ENCODE measurements at regions not wholly inside any gene's neighbourhood (a gene's known extent, or its start where the extent isn't known, plus 50 kb on each side); places are given as distances from the start of the nearest gene placed in this dataset.

DNA sequence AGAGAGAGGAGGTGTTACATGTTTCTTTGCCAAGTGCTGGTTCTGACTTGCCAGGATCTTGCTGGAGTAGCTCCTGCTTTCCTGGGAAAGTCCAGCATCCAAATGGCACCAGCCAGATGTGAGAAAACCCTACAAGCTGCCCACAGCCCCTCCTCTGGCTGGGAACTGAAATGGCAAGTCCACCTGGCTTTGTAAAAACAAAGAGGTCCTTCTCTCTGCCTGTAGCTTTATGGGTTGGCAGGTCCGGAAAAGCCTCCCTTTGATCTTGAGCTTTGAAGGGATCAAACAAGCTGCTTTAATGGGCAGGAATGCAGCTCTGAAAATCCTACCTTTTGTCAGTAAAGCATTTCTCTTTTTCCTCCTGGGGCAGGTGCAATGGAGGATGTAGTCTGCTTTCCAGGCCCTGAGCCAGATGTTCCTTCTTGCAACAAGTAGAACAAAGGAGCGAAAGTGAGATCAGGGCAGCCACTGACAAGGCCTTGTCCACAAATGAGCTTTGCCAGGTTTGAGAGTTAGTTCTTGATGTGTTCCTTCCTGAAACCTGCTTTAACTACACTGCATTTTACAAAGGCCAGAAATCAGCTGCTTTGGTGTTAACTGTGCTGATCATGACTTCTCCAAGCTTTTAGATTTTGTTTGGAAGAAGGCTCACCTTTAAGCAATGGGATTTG lies 456.7 kb downstream of the ZNF608 start:
- no TSS peak for BruUV-seq (replicated peaks)
- peak overlapping the region; percentile 42 for H3K27ac ChIP-seq (ENCODE audit: extremely low read length, insufficient read depth, low read length)
- TF ChIP-seq, protein P1, sequence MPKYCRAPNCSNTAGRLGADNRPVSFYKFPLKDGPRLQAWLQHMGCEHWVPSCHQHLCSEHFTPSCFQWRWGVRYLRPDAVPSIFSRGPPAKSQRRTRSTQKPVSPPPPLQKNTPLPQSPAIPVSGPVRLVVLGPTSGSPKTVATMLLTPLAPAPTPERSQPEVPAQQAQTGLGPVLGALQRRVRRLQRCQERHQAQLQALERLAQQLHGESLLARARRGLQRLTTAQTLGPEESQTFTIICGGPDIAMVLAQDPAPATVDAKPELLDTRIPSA (CRISPR knock-in tag; IDR thresholded peaks at IDR 0.05; ENCODE audit: borderline replicate concordance), result no peak
- TF ChIP-seq, protein P2, sequence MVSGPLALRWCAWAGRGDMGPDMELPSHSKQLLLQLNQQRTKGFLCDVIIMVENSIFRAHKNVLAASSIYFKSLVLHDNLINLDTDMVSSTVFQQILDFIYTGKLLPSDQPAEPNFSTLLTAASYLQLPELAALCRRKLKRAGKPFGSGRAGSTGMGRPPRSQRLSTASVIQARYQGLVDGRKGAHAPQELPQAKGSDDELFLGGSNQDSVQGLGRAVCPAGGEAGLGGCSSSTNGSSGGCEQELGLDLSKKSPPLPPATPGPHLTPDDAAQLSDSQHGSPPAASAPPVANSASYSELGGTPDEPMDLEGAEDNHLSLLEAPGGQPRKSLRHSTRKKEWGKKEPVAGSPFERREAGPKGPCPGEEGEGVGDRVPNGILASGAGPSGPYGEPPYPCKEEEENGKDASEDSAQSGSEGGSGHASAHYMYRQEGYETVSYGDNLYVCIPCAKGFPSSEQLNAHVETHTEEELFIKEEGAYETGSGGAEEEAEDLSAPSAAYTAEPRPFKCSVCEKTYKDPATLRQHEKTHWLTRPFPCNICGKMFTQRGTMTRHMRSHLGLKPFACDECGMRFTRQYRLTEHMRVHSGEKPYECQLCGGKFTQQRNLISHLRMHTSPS (CRISPR knock-in tag; IDR thresholded peaks at IDR 0.05; ENCODE audit: low read depth), result no peak
- TF ChIP-seq, protein P3, sequence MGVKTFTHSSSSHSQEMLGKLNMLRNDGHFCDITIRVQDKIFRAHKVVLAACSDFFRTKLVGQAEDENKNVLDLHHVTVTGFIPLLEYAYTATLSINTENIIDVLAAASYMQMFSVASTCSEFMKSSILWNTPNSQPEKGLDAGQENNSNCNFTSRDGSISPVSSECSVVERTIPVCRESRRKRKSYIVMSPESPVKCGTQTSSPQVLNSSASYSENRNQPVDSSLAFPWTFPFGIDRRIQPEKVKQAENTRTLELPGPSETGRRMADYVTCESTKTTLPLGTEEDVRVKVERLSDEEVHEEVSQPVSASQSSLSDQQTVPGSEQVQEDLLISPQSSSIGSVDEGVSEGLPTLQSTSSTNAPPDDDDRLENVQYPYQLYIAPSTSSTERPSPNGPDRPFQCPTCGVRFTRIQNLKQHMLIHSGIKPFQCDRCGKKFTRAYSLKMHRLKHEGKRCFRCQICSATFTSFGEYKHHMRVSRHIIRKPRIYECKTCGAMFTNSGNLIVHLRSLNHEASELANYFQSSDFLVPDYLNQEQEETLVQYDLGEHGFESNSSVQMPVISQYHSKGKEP (CRISPR knock-in tag; IDR thresholded peaks at IDR 0.05), result no peak
- TF ChIP-seq, protein P4, sequence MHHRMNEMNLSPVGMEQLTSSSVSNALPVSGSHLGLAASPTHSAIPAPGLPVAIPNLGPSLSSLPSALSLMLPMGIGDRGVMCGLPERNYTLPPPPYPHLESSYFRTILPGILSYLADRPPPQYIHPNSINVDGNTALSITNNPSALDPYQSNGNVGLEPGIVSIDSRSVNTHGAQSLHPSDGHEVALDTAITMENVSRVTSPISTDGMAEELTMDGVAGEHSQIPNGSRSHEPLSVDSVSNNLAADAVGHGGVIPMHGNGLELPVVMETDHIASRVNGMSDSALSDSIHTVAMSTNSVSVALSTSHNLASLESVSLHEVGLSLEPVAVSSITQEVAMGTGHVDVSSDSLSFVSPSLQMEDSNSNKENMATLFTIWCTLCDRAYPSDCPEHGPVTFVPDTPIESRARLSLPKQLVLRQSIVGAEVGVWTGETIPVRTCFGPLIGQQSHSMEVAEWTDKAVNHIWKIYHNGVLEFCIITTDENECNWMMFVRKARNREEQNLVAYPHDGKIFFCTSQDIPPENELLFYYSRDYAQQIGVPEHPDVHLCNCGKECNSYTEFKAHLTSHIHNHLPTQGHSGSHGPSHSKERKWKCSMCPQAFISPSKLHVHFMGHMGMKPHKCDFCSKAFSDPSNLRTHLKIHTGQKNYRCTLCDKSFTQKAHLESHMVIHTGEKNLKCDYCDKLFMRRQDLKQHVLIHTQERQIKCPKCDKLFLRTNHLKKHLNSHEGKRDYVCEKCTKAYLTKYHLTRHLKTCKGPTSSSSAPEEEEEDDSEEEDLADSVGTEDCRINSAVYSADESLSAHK (CRISPR knock-in tag; IDR thresholded peaks at IDR 0.05; ENCODE audit: borderline replicate concordance), result no peak
- TF ChIP-seq, protein P5, sequence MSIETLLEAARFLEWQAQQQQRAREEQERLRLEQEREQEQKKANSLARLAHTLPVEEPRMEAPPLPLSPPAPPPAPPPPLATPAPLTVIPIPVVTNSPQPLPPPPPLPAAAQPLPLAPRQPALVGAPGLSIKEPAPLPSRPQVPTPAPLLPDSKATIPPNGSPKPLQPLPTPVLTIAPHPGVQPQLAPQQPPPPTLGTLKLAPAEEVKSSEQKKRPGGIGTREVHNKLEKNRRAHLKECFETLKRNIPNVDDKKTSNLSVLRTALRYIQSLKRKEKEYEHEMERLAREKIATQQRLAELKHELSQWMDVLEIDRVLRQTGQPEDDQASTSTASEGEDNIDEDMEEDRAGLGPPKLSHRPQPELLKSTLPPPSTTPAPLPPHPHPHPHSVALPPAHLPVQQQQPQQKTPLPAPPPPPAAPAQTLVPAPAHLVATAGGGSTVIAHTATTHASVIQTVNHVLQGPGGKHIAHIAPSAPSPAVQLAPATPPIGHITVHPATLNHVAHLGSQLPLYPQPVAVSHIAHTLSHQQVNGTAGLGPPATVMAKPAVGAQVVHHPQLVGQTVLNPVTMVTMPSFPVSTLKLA (IDR thresholded peaks at IDR 0.05), result no peak
- no peak for TF ChIP-seq PRPF4 (IDR thresholded peaks at IDR 0.05; ENCODE audit: low read depth, low read length, poor library complexity, severe bottlenecking)

More for the DNA sequence above, 456.7 kb downstream of the ZNF608 start:
- Histone ChIP-seq H3K27me3 (ENCODE audit: control insufficient read depth in 1 of 2, insufficient read depth in 2 of 2, low read length in 2 of 2) (no peaks in the 10 kb centered on the region), H3K4me3 (replicated peaks in 1 of 3; ENCODE audit: insufficient read depth in 1 of 3, low read depth in 2 of 3, low read length in 3 of 3) (no peak overlapping the region; a peak in 1 of 6 replicates), H4K20me1 (ENCODE audit: insufficient read depth, low read length) (no peaks in the 10 kb centered on the region), H3K4me1 (ENCODE audit: insufficient read depth, low read length) (peaks cover 41% of the 10 kb centered on the region), H3K36me3 (replicated peaks in 1 of 2; ENCODE audit: control insufficient read depth in 1 of 2, insufficient read depth in 2 of 2, low read length in 2 of 2) (no peaks in the 10 kb centered on the region), H3K4me2 (ENCODE audit: low read depth, low read length) (peak overlapping the region; percentile 44), H2AFZ (ENCODE audit: low read length) (no peak overlapping the region), H3K9ac (ENCODE audit: insufficient read depth, low read depth, low read length) (peak overlapping the region; percentile 1; the same call in 1 of the 2 replicates), H3K79me2 (ENCODE audit: insufficient read depth, low read length) (no peaks in the 10 kb centered on the region), H3K9me3 (ENCODE audit: low read length) (no peaks in the 10 kb centered on the region)
- intact Hi-C loops (cut with micrococcal nuclease; ENCODE audit: unreplicated experiment), result loop anchor here (5.0 kb wide), 1 partner anchor 352 kb away; no protein-coding TSS in a partner anchor
- ChIA-PET CTCF (ENCODE audit: low intra/inter-chr PET ratio, low total read pairs) (no interaction called here), POLR2A (no interaction called here)
- in situ Hi-C loops (cut with HindIII; ENCODE audit: extremely low pct_ligation_motif_present, low pct_unique_long_range_greater_than_20kb), result loop anchor here (25.0 kb wide), 1 partner anchor 373 kb away; no protein-coding TSS in a partner anchor
- ATAC-seq (peak; percentile 96), FAIRE-seq (peak; percentile 28), DNase-seq (ENCODE audit: low spot score) (peak; percentile 91)
- WGBS (ENCODE audit: low lambda C conversion rate), result 0% methylated on average over 2 of the region's 2 CpGs
